ENCODE measurements at regions not wholly inside any gene's neighbourhood (a gene's known extent, or its start where the extent isn't known, plus 50 kb on each side); places are given as distances from the start of the nearest gene placed in this dataset.

DNA sequence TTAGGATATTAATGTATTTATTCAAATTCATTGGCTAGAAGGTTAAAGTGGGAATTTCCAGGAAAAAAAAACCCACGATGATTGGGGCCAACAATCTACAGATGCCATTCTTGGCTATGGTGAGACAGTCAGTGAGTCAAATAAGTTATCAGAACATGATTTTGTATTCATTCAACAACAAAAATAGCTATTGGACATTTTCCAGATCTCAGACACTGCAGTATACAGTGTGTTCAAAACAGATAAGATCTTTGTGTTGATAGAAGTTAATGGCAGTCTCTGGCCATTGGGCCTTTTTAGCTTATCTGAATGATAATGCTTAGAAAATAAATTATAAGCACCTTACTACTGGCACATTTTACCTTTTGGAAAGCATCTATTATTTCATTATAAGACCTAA lies 547.7 kb downstream of the MAT2B start:
- TF ChIP-seq, protein P1, sequence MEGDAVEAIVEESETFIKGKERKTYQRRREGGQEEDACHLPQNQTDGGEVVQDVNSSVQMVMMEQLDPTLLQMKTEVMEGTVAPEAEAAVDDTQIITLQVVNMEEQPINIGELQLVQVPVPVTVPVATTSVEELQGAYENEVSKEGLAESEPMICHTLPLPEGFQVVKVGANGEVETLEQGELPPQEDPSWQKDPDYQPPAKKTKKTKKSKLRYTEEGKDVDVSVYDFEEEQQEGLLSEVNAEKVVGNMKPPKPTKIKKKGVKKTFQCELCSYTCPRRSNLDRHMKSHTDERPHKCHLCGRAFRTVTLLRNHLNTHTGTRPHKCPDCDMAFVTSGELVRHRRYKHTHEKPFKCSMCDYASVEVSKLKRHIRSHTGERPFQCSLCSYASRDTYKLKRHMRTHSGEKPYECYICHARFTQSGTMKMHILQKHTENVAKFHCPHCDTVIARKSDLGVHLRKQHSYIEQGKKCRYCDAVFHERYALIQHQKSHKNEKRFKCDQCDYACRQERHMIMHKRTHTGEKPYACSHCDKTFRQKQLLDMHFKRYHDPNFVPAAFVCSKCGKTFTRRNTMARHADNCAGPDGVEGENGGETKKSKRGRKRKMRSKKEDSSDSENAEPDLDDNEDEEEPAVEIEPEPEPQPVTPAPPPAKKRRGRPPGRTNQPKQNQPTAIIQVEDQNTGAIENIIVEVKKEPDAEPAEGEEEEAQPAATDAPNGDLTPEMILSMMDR (IDR thresholded peaks at IDR 0.05; ENCODE audit: low read depth, low read length, missing control alignments), result no peak
- DNase-seq (ENCODE audit: extremely low read depth, low read depth), result no peak

DNA sequence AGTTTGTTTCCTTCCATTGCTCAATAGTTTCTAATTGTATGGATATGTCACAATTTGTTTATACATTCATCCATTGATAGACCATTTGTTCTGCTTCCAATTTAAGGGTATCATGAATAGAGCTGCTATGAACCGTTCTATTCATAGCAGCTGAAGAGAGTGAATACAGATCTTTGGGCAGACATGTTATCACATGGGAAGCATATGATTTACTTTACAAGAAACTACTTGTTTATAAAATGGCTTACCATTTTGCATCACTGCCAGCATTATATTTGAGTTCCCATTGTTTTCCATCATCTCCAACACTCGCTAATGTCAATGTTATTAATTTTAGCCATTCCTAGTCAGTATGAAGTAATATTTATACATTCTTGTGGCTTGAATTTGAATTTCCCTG lies 549.0 kb downstream of the MAT2B start:
- no peak for DNase-seq (ENCODE audit: extremely low read depth, low read depth)
- H3K4me3 ChIP-seq (replicated peaks; ENCODE audit: low read depth, low read length), result no peak overlapping the region
- TF ChIP-seq, protein P1 (IDR thresholded peaks at IDR 0.05; ENCODE audit: low read depth, low read length, missing control alignments), result no peak

More for the DNA sequence above, 547.7 kb downstream of the MAT2B start:
- no peak overlapping the region for H3K4me3 ChIP-seq (replicated peaks; ENCODE audit: low read depth, low read length)

DNA sequence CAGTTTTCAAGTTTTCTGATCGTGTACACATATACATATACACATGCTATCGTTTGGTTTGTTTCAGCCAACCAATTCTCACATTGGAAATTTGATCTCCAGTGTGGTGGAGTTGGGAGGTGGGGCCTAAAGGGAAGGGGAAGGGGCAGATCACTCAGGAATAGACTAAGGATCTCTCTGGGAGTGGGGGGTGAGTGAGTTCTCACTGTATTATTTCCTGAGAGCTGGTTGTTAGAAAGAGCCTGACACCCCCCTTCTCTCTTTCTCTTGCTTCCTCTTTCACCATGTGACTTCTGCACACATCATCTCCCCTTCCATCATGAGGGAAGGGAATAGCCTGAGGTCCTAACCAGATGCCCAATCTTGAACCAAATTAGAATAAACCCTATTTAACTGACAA lies 551.7 kb downstream of the MAT2B start:
- no peak for DNase-seq (ENCODE audit: extremely low read depth, low read depth)
- H3K4me3 ChIP-seq (replicated peaks; ENCODE audit: low read depth, low read length), result no peak overlapping the region

GRCh38 chr5:164058621-164059020 lies 553.2 kb downstream of the MAT2B start:
- no peak for DNase-seq (ENCODE audit: extremely low read depth, low read depth)
- TF ChIP-seq, protein P1 (IDR thresholded peaks at IDR 0.05; ENCODE audit: low read depth, low read length, missing control alignments), result no peak

More for the DNA sequence above, 551.7 kb downstream of the MAT2B start:
- TF ChIP-seq, protein P1 (IDR thresholded peaks at IDR 0.05; ENCODE audit: low read depth, low read length, missing control alignments), result no peak

GRCh38 chr5:164059471-164059870 lies 554.1 kb downstream of the MAT2B start:
- no peak for DNase-seq (ENCODE audit: extremely low read depth, low read depth)
- H3K4me3 ChIP-seq (replicated peaks; ENCODE audit: low read depth, low read length), result no peak overlapping the region
- TF ChIP-seq, protein P1 (IDR thresholded peaks at IDR 0.05; ENCODE audit: low read depth, low read length, missing control alignments), result no peak

More at GRCh38 chr5:164058621-164059020, 553.2 kb downstream of the MAT2B start:
- no peak overlapping the region for H3K4me3 ChIP-seq (replicated peaks; ENCODE audit: low read depth, low read length)

DNA sequence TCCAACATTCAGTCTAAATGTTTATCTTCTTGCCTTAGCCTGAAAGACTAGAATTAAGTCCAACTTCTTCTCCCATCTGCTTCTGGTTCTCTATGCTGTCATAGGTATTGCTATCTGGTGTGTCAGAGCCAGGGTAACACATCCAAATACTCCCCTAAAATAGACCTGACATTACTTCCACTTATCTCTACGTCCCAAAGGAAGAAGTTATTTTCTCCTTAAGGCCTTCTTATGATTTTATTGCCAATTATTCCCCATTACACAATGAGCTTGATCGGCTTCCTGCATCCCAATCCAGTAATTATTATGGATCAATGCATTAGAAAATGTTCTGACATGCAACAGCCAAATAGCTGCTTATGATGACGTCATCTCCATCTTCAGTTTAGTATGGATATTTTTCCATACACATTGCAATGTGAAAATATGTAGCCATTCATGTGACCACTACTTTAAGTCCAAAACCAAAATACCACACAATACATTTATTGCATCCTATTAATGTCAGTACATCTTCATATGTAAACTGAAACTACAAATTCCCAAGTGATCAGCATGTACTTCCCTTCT lies 555.5 kb downstream of the MAT2B start:
- TF ChIP-seq, protein P1 (IDR thresholded peaks at IDR 0.05; ENCODE audit: low read depth, low read length, missing control alignments), result no peak
- H3K4me3 ChIP-seq (replicated peaks; ENCODE audit: low read depth, low read length), result no peak overlapping the region
- no peak for DNase-seq (ENCODE audit: extremely low read depth, low read depth)

GRCh38 chr5:164062304-164062703 lies 556.9 kb downstream of the MAT2B start:
- DNase-seq (ENCODE audit: extremely low read depth, low read depth), result no peak
- H3K4me3 ChIP-seq (replicated peaks; ENCODE audit: low read depth, low read length), result no peak overlapping the region
- TF ChIP-seq, protein P1 (IDR thresholded peaks at IDR 0.05; ENCODE audit: low read depth, low read length, missing control alignments), result no peak
